Breast epithelium (tissue), 3 donors: ENCODE measurements at regions not wholly inside any gene's neighbourhood (a gene's known extent, or its start where the extent isn't known, plus 50 kb on each side); places are given as distances from the start of the nearest gene placed in this dataset.

ENCODE experiments used
- POLR2A ChIP-seq: fragments of 450-650 bp; IDR thresholded peaks from one replicate; pipeline ENCODE4 v1.6.1; 2016; ENCODE audit warnings: antibody characterized with exemption, mild to moderate bottlenecking, moderate library complexity
- TF ChIP-seq, protein P1 (sequence below), 3 donors: fragments of 450-650 bp; IDR thresholded peaks; one replicate each; pipeline ENCODE4 v1.5.1; 2016 to 2017; ENCODE audit warnings: antibody characterized with exemption in 3 of 3, mild to moderate bottlenecking in 3 of 3, moderate library complexity in 3 of 3

DNA sequence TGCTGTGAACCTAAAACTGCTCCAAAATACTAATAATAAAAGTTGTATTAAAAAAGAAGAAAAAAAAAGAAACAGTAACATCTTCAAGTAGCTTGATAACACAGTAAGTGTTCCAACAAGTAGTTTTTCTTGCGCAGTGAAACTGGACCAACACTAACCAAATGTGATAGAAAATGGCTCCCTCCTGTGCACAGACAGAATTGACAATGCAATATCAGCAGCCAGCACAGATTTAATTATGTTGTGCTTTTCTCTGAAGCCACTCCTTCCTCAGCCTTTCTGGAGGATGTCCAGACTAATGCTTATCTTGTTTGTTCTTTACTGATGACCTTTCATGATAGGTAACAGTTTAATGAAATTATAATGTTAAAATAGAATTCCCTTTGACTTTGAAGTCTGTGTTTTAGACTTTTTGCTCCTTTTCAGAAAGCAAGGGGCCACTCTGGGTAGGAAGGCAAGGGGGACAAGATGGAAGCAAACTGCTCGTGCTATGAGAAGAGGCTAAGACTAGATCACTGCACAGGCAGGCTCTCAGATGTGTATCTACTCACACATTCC, 147.1 kb upstream of the RPL34 start:
- TF ChIP-seq, protein P1, sequence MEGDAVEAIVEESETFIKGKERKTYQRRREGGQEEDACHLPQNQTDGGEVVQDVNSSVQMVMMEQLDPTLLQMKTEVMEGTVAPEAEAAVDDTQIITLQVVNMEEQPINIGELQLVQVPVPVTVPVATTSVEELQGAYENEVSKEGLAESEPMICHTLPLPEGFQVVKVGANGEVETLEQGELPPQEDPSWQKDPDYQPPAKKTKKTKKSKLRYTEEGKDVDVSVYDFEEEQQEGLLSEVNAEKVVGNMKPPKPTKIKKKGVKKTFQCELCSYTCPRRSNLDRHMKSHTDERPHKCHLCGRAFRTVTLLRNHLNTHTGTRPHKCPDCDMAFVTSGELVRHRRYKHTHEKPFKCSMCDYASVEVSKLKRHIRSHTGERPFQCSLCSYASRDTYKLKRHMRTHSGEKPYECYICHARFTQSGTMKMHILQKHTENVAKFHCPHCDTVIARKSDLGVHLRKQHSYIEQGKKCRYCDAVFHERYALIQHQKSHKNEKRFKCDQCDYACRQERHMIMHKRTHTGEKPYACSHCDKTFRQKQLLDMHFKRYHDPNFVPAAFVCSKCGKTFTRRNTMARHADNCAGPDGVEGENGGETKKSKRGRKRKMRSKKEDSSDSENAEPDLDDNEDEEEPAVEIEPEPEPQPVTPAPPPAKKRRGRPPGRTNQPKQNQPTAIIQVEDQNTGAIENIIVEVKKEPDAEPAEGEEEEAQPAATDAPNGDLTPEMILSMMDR (IDR thresholded peaks at IDR 0.05) = no peak
- TF ChIP-seq POLR2A = no peak
